ENCODE measurements at regions not wholly inside any gene's neighbourhood (a gene's known extent, or its start where the extent isn't known, plus 50 kb on each side); places are given as distances from the start of the nearest gene placed in this dataset.

DNA sequence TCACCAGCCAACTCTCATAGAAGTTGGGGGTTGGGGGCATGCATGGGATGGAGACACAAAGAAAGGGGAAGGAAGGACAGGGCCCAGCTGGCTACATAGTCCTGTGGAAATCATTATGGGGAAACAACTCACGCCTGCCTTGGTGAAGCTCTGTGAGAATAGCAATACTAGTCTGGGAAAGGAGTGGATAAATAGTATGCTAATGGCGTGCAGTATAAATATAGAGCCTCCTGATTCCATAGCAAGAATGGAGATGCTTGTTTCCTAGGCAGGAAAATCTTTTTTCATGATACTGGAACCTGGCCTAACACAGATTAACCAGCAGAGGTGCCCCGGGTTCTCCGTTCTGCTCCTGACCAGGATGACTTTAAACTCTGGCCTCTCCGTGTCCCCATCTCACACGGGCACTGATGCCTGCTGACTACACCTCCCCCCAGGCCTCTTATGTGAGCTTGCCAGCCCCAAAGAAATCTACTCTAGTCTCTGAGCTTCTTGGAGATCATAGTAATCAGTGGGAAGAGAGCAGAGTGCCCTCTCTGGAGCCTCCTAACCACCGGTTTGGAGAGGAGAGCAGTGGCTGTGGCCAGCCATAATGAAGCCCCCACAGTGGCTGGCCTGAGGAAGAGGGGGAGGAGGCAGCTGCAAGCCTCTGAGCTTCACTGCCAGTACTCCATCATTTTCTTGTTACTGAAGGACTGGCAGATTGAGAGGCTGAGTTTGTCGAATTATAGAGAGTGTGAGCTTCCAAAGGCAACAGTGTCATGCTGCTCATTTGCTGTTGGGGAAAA lies 355.0 kb upstream of the SEMA6D start:
- no peaks in the 10 kb centered on the region for H3K27me3 Mint-ChIP-seq (ENCODE audit: low read depth)

DNA sequence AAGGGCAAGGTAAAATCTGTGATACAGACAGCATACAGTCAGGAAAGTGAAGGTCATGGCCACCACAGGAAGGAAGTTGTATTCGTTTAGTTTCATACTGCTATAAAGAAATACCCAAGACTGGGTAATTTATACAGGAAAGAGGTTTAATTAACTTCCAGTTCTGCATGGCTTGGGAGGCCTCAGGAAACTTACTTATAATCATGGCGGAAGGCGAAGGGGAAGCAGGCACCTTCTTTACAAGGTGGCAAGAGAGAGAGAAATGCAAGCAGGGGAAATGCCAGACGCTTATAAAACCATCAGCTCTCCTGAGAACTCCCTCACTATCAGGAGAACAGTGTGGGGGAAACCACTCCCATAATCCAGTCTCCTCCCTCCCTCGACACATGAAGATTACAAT lies 353.7 kb upstream of the SEMA6D start:
- Mint-ChIP-seq H3K4me3 (no peak overlapping the region), H3K4me1 (ENCODE audit: low read depth) (no peaks in the 10 kb centered on the region), H3K9me3 (no peaks in the 10 kb centered on the region), H3K27me3 (ENCODE audit: low read depth) (no peaks in the 10 kb centered on the region), H3K36me3 (ENCODE audit: insufficient read depth) (no peaks in the 10 kb centered on the region)
- ATAC-seq: no peak
- DNase-seq: no peak

More for the DNA sequence above, 355.0 kb upstream of the SEMA6D start:
- DNase-seq: no peak
- no peak overlapping the region for H3K4me3 Mint-ChIP-seq
- no peaks in the 10 kb centered on the region for H3K9me3 Mint-ChIP-seq
- no peak for ATAC-seq
- no peaks in the 10 kb centered on the region for H3K36me3 Mint-ChIP-seq (ENCODE audit: insufficient read depth)
- no peaks in the 10 kb centered on the region for H3K4me1 Mint-ChIP-seq (ENCODE audit: low read depth)

DNA sequence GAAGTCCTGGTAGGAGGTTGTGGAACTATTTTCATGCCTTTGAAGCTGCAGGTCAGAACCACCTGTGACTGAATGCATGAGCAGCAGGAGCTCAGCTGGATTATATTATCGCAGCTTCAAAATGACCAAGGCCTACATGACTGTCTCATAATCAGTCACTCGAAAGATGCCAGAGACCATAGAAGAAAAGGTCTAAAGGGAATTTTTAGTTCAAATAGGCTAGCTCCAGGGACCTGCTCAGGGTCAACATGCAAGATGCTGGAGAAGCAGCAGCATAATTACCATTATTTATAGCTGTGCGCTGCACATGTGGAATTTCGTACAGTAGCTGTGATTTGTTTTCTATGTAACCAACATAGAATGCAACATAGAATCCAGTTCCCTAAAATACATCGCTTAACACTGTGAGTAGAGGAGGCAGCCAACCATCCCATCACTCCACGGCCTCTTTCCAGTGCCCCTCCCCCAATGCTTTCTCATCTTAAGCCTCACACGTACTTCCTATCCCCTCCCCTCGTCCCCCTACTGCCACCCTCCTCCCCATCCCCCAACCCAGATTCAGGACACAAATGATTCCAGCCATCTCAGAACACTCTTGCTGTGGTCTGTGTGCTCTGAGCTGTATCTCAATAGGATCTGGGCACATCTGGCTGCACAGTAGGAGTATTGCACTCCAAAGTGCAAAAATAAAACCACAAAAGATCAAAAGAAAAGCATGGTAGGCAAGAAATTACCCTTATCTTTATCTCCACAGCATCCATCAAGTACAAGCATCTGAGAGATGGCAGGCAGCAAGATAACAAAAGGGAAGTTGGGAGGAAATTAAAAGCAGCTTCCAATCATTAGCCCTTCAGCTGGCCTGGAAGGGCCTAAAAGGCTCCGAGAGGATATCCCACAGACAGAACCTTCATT lies 352.8 kb upstream of the SEMA6D start:
- Mint-ChIP-seq H3K4me3 (no peak overlapping the region), H3K36me3 (ENCODE audit: insufficient read depth) (no peaks in the 10 kb centered on the region), H3K9me3 (no peaks in the 10 kb centered on the region), H3K27me3 (ENCODE audit: low read depth) (no peaks in the 10 kb centered on the region), H3K4me1 (ENCODE audit: low read depth) (no peaks in the 10 kb centered on the region)
- DNase-seq (no peak), ATAC-seq (no peak)

DNA sequence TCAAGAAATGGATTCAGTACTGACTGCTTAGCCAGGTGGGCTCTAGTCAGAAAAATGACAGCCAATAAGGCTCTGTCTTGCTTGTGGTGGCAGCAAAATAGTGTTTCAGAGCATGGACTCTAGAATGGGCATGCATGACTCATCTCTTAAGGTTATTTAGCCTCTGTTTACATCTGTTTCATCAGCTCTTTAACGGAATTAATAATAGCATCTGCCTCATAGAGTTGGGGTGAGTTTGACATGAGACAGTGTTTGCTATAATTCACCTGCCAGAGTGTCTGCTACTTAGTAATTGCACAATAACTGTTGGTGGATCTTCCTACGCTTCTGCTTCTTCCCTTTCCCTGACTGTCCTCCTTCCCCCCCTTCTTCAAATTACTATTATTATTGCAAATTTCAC lies 350.4 kb upstream of the SEMA6D start:
- no peak for ATAC-seq
- H3K36me3 Mint-ChIP-seq (ENCODE audit: insufficient read depth): no peaks in the 10 kb centered on the region
- no peak overlapping the region for H3K4me3 Mint-ChIP-seq
- no peaks in the 10 kb centered on the region for H3K4me1 Mint-ChIP-seq (ENCODE audit: low read depth)
- no peaks in the 10 kb centered on the region for H3K27me3 Mint-ChIP-seq (ENCODE audit: low read depth)
- no peaks in the 10 kb centered on the region for H3K9me3 Mint-ChIP-seq
- DNase-seq: no peak

DNA sequence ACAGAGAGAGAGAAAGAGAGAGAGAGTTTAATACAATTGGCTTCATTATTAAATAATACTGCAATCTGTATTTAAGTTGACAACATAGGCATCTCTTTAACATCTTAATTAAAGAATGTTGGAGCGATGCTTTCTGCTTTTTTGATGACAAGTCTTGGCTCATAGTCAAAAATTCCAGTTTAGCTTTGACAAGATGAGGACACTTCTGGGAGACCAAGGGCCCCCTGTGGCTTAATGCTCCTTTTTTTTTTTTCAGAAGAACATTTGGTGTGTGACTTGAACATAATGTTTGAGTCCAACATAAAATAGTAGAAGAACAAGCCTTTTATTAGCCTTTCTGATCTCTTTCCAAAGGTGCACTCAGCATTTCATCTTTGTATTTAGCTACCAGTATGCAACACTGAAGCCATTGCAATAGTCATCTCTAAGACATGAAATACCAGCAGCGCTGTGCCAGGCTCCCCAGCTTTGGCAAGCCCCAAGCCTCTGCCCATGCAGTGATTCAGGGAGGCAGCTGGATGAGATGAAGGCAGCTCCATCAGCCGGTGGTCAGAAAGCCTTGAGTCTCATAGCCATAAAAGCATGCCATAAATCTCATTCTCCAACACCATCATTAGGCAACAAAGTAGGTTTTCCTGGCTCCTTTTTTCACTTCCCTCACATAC lies 349.4 kb upstream of the SEMA6D start:
- H3K4me3 Mint-ChIP-seq: no peak overlapping the region
- H3K36me3 Mint-ChIP-seq (ENCODE audit: insufficient read depth): no peaks in the 10 kb centered on the region
- no peaks in the 10 kb centered on the region for H3K9me3 Mint-ChIP-seq
- no peaks in the 10 kb centered on the region for H3K4me1 Mint-ChIP-seq (ENCODE audit: low read depth)
- ATAC-seq: no peak
- H3K27me3 Mint-ChIP-seq (ENCODE audit: low read depth): no peaks in the 10 kb centered on the region
- DNase-seq: no peak

DNA sequence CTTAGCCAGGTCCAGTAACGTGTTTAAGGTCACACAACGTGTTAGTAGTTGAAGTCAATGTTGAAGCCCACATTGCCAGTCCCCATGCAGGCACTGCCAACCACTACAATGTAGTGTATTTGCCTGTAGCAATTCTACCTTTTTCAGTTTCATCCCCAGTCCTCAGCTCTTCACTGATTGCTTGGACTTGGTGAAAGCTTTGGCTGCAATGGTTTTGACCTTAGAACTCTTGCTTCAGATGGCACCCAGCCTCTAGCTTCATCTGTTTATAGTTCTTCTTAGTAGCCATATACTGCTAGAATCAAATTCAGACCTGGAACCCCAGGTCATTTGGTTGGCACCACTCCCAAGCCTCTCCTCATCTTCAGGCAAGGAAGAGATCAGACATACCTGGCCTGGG lies 345.4 kb upstream of the SEMA6D start:
- Mint-ChIP-seq H3K27me3 (ENCODE audit: low read depth) (no peaks in the 10 kb centered on the region), H3K9me3 (peaks cover 3% of the 10 kb centered on the region), H3K4me1 (ENCODE audit: low read depth) (no peaks in the 10 kb centered on the region), H3K4me3 (no peak overlapping the region), H3K36me3 (ENCODE audit: insufficient read depth) (no peaks in the 10 kb centered on the region)
- DNase-seq: no peak
- no peak for ATAC-seq

DNA sequence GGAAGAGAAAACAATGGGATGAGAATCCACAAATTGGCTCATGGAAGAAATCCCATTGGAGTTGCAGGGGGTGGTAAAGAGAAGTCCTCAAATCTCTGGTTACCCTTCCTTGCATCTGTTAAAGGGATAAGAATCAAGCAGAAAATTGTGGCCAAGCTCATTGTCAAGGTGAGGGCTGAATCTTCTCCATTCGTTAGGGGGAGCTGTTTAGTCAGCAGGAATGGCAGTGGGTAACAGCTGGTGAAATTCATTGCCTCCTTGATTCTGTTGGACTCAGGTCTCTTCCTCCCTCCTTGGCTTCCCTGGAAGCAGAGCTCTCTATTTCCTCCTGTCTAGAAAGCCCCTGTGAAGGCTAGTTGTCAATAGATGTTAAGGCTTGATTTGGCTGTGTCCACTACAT lies 343.1 kb upstream of the SEMA6D start:
- H3K4me3 Mint-ChIP-seq: no peak overlapping the region
- no peak for DNase-seq
- no peaks in the 10 kb centered on the region for H3K4me1 Mint-ChIP-seq (ENCODE audit: low read depth)
- H3K36me3 Mint-ChIP-seq (ENCODE audit: insufficient read depth): no peaks in the 10 kb centered on the region
- ATAC-seq: no peak
- H3K27me3 Mint-ChIP-seq (ENCODE audit: low read depth): no peaks in the 10 kb centered on the region
- peaks cover 3% of the 10 kb centered on the region for H3K9me3 Mint-ChIP-seq

DNA sequence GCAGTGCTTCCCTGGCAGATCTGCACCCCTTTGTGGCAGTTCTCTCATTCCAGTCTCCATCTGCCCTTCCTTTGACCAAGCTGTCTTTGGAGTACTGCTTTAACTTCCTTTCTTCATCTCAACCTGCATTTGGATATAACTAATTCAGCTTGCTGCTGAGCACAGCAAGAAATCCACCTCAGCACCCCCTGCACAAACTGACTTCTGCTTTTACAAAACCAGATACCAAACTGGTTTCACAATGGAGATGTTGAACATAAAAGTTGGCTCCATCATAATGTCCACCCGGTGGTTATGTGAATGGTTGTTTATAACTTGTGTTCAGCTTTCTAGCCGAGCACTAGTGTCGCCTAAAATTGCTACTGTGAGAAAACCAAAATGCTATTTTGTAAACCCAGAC lies 341.1 kb upstream of the SEMA6D start:
- Mint-ChIP-seq H3K4me1 (ENCODE audit: low read depth) (no peaks in the 10 kb centered on the region), H3K9me3 (peaks cover 3% of the 10 kb centered on the region), H3K27me3 (ENCODE audit: low read depth) (no peaks in the 10 kb centered on the region), H3K36me3 (ENCODE audit: insufficient read depth) (no peaks in the 10 kb centered on the region), H3K4me3 (no peak overlapping the region)
- ATAC-seq (no peak), DNase-seq (no peak)

DNA sequence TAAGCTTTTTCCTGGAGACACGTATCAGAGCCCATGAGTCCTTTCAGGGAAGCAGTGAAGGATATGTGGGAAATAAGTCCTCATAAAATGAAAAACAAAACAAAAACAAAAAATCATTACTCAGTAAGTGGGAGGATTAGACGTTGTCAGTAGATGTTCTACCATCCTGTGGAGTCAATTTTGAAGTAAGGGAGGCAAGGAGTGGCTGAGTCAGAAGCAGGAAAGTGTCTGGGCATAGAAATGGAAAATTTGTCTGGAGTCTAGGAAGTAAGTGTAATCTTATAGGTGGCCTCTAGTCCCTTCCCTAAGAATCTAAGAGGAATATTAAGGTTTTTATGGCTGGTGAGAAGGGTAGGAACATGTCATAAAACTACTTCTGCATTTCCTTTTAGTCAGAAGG lies 339.8 kb upstream of the SEMA6D start:
- ATAC-seq: no peak
- Mint-ChIP-seq H3K9me3 (peaks cover 3% of the 10 kb centered on the region), H3K4me1 (ENCODE audit: low read depth) (no peaks in the 10 kb centered on the region)

DNA sequence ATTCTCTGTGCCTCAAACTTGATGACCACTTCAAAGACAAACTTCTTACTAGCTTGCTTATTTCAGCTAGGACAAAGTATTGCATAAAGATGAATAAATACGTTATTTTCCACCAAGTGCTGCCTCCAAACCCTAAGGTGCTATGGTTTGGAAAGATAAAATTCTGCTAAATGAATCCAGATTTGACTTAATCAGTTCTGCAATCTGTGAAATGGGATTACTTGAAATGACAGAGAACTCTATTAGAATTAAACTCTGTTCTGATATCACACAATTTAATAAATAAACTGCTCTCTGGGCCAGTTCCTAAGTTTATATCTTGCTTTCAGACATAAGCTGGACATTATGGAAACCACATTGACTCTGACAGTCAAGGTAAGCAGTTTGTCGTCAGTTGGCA lies 338.8 kb upstream of the SEMA6D start:
- no peaks in the 10 kb centered on the region for H3K36me3 Mint-ChIP-seq (ENCODE audit: insufficient read depth)
- H3K4me3 Mint-ChIP-seq: no peak overlapping the region
- ATAC-seq (no peak), DNase-seq (no peak)
- H3K27me3 Mint-ChIP-seq (ENCODE audit: low read depth): no peaks in the 10 kb centered on the region
- peaks cover 3% of the 10 kb centered on the region for H3K9me3 Mint-ChIP-seq
- H3K4me1 Mint-ChIP-seq (ENCODE audit: low read depth): no peaks in the 10 kb centered on the region

More for the DNA sequence above, 339.8 kb upstream of the SEMA6D start:
- H3K36me3 Mint-ChIP-seq (ENCODE audit: insufficient read depth): no peaks in the 10 kb centered on the region
- H3K4me3 Mint-ChIP-seq: no peak overlapping the region
- H3K27me3 Mint-ChIP-seq (ENCODE audit: low read depth): no peaks in the 10 kb centered on the region
- DNase-seq: no peak

DNA sequence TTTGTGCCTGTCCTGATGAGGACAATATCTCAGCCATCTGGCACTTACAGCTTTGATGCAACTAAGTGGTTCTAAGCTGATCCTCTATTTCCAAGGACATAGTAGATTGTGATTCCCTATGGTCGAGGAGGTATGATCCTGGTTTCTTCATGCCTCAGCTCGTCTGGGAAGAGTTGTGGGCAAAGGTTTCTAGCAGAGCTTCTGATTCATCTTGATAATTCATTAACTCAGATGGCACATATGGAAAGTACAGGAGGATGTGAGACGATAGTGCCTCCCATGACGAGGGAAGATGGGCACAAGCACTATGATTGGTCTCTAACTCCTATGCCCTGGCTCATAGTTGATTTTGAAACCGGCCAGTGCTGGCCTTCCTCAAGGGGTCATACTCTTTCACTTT lies 334.2 kb upstream of the SEMA6D start:
- Mint-ChIP-seq H3K4me1 (ENCODE audit: low read depth) (no peaks in the 10 kb centered on the region), H3K27me3 (ENCODE audit: low read depth) (no peaks in the 10 kb centered on the region), H3K4me3 (no peak overlapping the region), H3K36me3 (ENCODE audit: insufficient read depth) (no peaks in the 10 kb centered on the region), H3K9me3 (no peaks in the 10 kb centered on the region)
- no peak for DNase-seq
- no peak for ATAC-seq

DNA sequence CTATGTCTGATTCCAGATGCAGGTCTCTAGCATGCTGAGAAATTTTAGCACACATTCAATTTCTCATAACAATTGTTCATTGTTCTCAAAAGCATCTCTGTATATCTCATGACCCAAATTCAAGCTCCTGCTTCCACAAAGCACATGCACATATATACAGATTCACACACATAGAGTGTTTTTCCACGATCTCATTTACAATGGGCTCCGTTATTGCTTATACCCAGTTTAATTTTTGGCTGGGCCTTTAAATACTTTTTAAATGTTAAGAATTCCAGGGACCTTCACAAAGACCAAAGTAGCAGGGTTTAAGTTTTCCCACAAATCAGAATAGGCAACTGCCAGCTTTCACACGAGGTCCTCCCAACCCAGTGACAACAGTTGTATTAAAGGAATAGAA lies 333.5 kb upstream of the SEMA6D start:
- no peak for DNase-seq
- H3K27me3 Mint-ChIP-seq (ENCODE audit: low read depth): no peaks in the 10 kb centered on the region
- H3K4me3 Mint-ChIP-seq: no peak overlapping the region
- ATAC-seq: no peak
- no peaks in the 10 kb centered on the region for H3K36me3 Mint-ChIP-seq (ENCODE audit: insufficient read depth)
- H3K9me3 Mint-ChIP-seq: no peaks in the 10 kb centered on the region
- no peaks in the 10 kb centered on the region for H3K4me1 Mint-ChIP-seq (ENCODE audit: low read depth)

DNA sequence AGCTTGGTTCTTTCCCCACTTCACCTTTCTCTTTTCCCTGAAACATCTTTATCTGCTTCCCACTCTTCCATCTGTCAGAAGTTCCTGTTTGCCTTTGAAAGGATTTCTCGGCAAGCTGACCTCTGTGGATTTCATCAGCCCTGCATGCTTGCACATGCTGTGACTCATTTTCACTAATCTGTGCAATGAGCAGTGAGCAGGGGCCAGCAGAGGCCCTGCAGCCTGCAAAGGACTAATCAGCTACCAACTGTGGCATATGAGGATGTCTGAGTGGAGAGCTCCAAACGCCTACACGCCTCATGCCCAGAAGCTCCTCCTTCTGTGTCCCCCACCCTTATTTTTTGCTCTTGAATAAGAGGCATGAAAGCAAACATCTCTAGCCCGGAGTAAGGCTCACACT lies 333.0 kb upstream of the SEMA6D start:
- no peaks in the 10 kb centered on the region for H3K27me3 Mint-ChIP-seq (ENCODE audit: low read depth)
- H3K36me3 Mint-ChIP-seq (ENCODE audit: insufficient read depth): no peaks in the 10 kb centered on the region
- no peak for DNase-seq
- no peak for ATAC-seq
- H3K9me3 Mint-ChIP-seq: no peaks in the 10 kb centered on the region
- no peaks in the 10 kb centered on the region for H3K4me1 Mint-ChIP-seq (ENCODE audit: low read depth)
- H3K4me3 Mint-ChIP-seq: no peak overlapping the region

DNA sequence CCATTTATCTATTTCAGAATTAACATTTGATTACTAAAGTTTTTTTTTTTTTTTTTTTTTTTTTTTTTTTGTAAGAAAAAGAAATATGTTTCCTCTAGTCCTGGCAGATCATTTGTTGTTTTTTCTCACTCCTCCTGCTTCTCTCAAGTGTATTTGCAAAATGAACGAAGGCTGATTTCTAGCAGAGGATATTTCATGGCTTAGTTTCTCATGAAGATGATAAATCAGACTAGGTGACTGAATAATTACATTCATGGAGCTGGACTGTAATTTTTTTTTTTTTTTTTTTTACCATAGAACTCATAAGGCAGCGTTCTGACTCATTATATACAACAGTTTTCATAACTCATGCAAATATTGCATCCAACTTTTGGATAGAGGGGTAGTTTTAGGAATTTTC lies 332.5 kb upstream of the SEMA6D start:
- no peaks in the 10 kb centered on the region for H3K9me3 Mint-ChIP-seq
- no peak overlapping the region for H3K4me3 Mint-ChIP-seq
- DNase-seq: no peak
- H3K4me1 Mint-ChIP-seq (ENCODE audit: low read depth): no peaks in the 10 kb centered on the region
- no peaks in the 10 kb centered on the region for H3K27me3 Mint-ChIP-seq (ENCODE audit: low read depth)
- no peaks in the 10 kb centered on the region for H3K36me3 Mint-ChIP-seq (ENCODE audit: insufficient read depth)
- ATAC-seq: no peak

All from activated T-cell treated with anti-CD3 and anti-CD28 coated beads, Interleukin-2, amount 50 U/mL, for 4 hours (primary cell).